Astrocyte of the cerebellum (primary cell): ENCODE measurements at regions not wholly inside any gene's neighbourhood (a gene's known extent, or its start where the extent isn't known, plus 50 kb on each side); places are given as distances from the start of the nearest gene placed in this dataset.
"Not testable (repeated sequence)": the region's sequence is repeated elsewhere in the genome, so short reads cannot be mapped to it uniquely, and the experiment has no call there.

Experiments
- DNase-seq: peaks from one replicate; pipeline ENCODE4 v3.0.0-alpha.2; 2011; ENCODE audit warnings: low read depth
- H3K4me3 ChIP-seq: 2 replicates; pipeline ENCODE4 v1.5.1; 2011; ENCODE audit warnings: mild to moderate bottlenecking, low read depth, low read length, moderate library complexity
- in situ Hi-C: cut with HindIII; loops from 2 replicates; pipeline ENCODE4 v1.10.0; 2017; ENCODE audit warnings: low sequenced_read_pairs
- TF ChIP-seq, protein P1 (sequence below): IDR thresholded peaks from 2 replicates; pipeline ENCODE4 v1.5.1; 2012; ENCODE audit warnings: low read length, low read depth, moderate library complexity, mild to moderate bottlenecking; ENCODE audit errors: missing control alignments

DNA sequence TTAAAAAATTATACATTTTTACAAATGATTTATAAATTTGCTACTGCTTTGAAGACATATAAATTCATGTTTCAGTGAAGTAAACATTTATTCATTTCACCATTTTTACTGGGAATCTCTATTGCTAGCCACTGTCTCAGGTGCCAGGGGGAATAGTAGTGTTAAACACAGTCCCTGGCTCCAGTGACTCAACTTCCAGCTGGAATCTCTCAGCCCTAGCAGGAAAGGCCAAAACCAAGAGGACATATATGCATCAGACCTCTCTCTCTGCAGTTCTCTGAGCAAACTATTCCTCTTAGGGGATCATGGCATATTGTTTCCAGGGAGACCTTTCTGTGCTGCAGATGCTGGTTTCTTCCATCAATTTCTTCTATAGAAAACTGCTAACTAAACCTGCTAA lies 1009.0 kb upstream of the LCORL start:
- in situ Hi-C loops = no loop called here
- H3K4me3 ChIP-seq = no peak overlapping the region
- TF ChIP-seq, protein P1, sequence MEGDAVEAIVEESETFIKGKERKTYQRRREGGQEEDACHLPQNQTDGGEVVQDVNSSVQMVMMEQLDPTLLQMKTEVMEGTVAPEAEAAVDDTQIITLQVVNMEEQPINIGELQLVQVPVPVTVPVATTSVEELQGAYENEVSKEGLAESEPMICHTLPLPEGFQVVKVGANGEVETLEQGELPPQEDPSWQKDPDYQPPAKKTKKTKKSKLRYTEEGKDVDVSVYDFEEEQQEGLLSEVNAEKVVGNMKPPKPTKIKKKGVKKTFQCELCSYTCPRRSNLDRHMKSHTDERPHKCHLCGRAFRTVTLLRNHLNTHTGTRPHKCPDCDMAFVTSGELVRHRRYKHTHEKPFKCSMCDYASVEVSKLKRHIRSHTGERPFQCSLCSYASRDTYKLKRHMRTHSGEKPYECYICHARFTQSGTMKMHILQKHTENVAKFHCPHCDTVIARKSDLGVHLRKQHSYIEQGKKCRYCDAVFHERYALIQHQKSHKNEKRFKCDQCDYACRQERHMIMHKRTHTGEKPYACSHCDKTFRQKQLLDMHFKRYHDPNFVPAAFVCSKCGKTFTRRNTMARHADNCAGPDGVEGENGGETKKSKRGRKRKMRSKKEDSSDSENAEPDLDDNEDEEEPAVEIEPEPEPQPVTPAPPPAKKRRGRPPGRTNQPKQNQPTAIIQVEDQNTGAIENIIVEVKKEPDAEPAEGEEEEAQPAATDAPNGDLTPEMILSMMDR = no peak
- no peak for DNase-seq

DNA sequence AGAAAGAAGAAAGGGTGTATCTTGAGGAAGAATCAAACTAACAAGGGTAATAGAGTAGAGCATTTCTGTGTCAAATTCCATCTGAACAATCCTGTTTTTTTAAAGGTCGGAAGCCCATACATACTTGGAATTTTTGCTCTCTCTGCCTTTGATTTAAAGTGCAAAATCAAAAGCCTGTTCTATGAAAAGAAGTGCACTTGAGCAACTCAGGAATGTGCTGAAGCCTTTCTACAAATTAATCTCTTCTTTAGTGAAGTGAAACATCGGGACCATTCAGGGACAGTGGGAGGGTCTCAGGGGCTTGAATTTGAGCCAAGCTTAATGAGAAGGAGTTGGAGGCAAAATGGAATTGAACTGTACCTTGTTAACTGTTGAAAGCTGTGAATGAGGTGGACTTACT lies 1008.5 kb upstream of the LCORL start:
- peak; percentile 9 for DNase-seq
- TF ChIP-seq, protein P1 = no peak
- in situ Hi-C loops = no loop called here
- H3K4me3 ChIP-seq = no peak overlapping the region

DNA sequence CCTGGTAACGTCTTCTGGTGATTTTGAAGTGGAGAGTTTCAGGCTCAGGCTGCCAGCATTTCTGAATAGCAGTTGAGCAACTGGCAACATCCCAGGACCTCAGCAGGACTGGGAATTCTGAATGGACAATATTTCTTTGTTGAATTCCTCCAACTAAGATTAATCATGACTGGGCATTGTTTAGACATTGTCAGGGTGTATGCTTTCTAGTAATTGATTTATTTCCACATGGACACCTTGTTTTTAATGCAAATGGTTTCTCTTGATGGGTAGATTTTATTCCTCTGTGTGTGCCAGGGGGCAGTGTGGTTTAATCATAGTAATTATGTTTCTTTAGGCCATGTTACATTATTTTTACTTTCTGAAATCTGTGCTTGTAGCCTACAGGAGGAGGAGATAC lies 1004.7 kb upstream of the LCORL start:
- DNase-seq = peak; percentile 78
- no peak overlapping the region for H3K4me3 ChIP-seq
- in situ Hi-C loops = no loop called here
- TF ChIP-seq, protein P1 = no peak

DNA sequence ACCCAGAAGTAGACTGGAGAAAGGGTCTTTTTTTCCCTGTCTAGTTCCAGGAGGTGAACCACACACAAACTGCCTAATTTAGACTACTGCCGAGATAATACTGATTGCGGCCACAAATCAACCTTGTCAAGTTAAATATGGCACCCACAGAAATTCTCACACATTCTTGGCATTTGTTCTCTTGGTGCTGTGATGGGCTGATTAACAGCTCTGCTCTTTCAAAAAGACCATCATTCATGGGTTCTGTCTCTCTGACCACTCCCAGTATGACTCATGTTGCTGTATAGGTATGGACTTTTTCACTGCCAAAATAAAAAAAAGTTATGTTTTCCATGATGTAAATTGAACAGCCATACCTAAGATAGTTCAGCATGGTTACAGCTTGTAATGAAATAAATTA lies 1003.5 kb upstream of the LCORL start:
- TF ChIP-seq, protein P1 = no peak
- no peak for DNase-seq
- H3K4me3 ChIP-seq = no peak overlapping the region
- in situ Hi-C loops = no loop called here

DNA sequence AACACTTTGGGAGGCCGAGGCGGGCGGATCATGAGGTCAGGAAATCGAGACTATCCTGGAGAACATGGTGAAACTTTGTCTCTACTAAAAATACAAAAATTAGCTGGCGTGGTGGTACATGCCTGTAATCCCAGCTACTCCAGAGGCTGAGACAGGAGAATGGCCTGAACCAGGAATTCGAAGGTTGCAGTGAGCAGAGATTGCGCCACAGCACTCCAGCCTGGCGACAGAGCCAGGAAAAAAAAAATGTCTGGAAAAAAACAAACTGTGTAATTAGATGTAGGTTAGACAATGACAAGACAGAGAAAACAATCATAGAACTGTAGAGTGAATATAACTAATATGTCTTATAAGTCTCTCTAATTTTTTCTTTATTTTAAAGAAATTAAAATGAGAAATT lies 1002.5 kb upstream of the LCORL start:
- no peak overlapping the region for H3K4me3 ChIP-seq
- TF ChIP-seq, protein P1 = no peak
- in situ Hi-C loops = no loop called here
- no peak for DNase-seq

DNA sequence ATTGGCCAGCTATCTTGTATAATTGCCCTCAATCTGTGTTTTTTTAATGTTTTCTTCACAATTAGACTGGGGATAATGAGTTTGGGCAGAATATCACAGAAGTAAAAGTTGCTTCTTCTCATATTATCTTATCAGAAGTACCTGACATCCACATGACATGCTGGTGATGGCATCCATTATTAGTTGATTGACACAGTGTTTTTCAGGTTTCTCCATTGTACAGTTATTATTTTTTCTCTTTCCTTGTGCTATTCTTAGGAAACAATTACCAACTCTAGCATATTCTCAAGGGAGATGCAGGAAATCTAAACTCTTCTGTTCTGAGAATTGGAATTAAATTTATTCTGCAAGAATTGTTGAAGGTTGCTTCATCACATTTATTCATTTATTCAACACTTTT lies 1000.1 kb upstream of the LCORL start:
- H3K4me3 ChIP-seq = no peak overlapping the region
- TF ChIP-seq, protein P1 = no peak
- no peak for DNase-seq
- in situ Hi-C loops = no loop called here

DNA sequence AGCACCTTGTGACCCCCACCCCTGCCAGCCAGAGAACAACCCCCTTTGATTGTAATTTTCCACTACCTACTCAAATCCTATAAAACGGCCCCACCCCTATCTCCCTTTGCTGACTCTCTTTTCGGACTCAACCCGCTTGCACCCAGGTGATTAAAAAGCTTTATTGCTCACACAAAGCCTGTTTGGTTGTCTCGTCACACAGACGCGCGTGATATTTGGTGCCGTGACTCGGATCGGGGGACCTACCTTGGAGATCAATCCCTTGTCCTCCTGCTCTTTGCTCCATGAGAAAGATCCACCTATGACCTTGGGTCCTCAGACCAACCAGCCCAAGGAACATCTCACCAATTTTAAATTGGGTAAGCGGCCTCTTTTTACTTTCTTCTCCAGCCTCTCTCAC lies 995.0 kb upstream of the LCORL start:
- H3K4me3 ChIP-seq, in situ Hi-C loops, DNase-seq: not testable (repeated sequence)
